K562 (cell line): ENCODE measurements at regions not wholly inside any gene's neighbourhood (a gene's known extent, or its start where the extent isn't known, plus 50 kb on each side); places are given as distances from the start of the nearest gene placed in this dataset.

Experiments
- ATAC-seq: fragments of 200-7000 bp; cut with Tn5 transposase; 3 replicates; pipeline ENCODE4 v1.9.1; 2020; ENCODE audit warnings: moderate library complexity
- BruUV-seq: library from RNA; stranded (reverse); fragments of 400-500 nt; replicated peaks from 2 replicates; lab custom pipeline; 2021; lab: Mats Ljungman, UMichigan
- CTCF ChIA-PET: fragments of 300-600 bp; formaldehyde crosslinking; extraction: SDS; loops from one replicate; lab custom pipeline; 2021; ENCODE audit warnings: low intra/inter-chr PET ratio; lab: Yijun Ruan, JAX
- POLR2A ChIA-PET: fragments of 300-600, 350-650 bp; sonication (Branson Sonifier 250); formaldehyde crosslinking; extraction: SDS; loops from one replicate; lab custom pipeline; 2021; ENCODE audit warnings: antibody characterized with exemption, inconsistent platforms; lab: Yijun Ruan, JAX
- DNase-seq, 4 experiments: peaks; one replicate each; pipeline versions ENCODE4 v3.0.0 to v3.0.0-alpha.2; 2011 to 2018; ENCODE audit warnings: low spot score in 3 of 4, mixed read lengths in 3 of 4; ENCODE audit errors: extremely low read depth in 1 of 4
- FAIRE-seq: peaks from 2 replicates; lab custom pipeline; 2011; peaks lifted over from hg19 to GRCh38; lab: Jason Lieb, UNC
- H2AFZ ChIP-seq: 2 replicates; pipeline ENCODE4 v1.6.0; 2011; ENCODE audit warnings: low read depth, low read length, control low read depth, inconsistent platforms
- H3K27ac ChIP-seq: fragments of 200-600 bp; 3 replicates; pipeline ENCODE4 v1.8.0; 2011; ENCODE audit warnings: low read depth, mild to moderate bottlenecking, control low read depth, inconsistent platforms, low read length, moderate library complexity, mixed read lengths; ENCODE audit errors: extremely low read depth
- H3K27me3 ChIP-seq, 2 experiments: fragments of 300-600 bp in 1 of 2; 2 replicates in 1 of 2; 3 replicates in 1 of 2; pipeline versions ENCODE4 v1.6.0 to v1.8.0; 2011; ENCODE audit warnings: inconsistent platforms in 2 of 2, low read length in 2 of 2, mild to moderate bottlenecking in 1 of 2, mixed read lengths in 1 of 2, moderate library complexity in 1 of 2; ENCODE audit not compliant: control insufficient read depth in 2 of 2, insufficient read depth in 2 of 2
- H3K36me3 ChIP-seq: fragments of 300-600 bp; 3 replicates; pipeline ENCODE4 v1.8.0; 2011; ENCODE audit warnings: mild to moderate bottlenecking, low read length, inconsistent platforms; ENCODE audit not compliant: control insufficient read depth, insufficient read depth
- H3K4me1 ChIP-seq, 2 experiments: fragments of 200-600 bp in 1 of 2; replicated peaks in 1 of 2; 2 replicates in 1 of 2; 3 replicates in 1 of 2; pipeline versions ENCODE4 v1.5.1 to v1.8.0; 2011; ENCODE audit warnings: inconsistent platforms in 2 of 2, low read length in 2 of 2, mild to moderate bottlenecking in 1 of 2, mixed read lengths in 1 of 2, moderate library complexity in 1 of 2; ENCODE audit not compliant: control insufficient read depth in 2 of 2, insufficient read depth in 2 of 2
- H3K4me2 ChIP-seq: 2 replicates; pipeline ENCODE4 v1.6.1; 2011; ENCODE audit warnings: low read length, control low read depth, inconsistent platforms, mixed read lengths; ENCODE audit not compliant: insufficient read depth
- H3K4me3 ChIP-seq: fragments of 200-600 bp; sonication (generic), shearing (Covaris generic); 2 replicates; pipeline ENCODE4 v1.5.1; 2016; ENCODE audit warnings: control low read depth, inconsistent platforms
- H3K79me2 ChIP-seq: fragments of 200-600 bp; 3 replicates; pipeline ENCODE4 v1.8.0; 2011; ENCODE audit warnings: low read length, inconsistent platforms; ENCODE audit not compliant: control insufficient read depth, insufficient read depth
- H3K9ac ChIP-seq, 2 experiments: 2 replicates each; pipeline versions ENCODE4 v1.6.0 to v1.6.1; 2011; ENCODE audit warnings: low read depth in 2 of 2, low read length in 2 of 2, control low read depth in 1 of 2, inconsistent platforms in 1 of 2, mild to moderate bottlenecking in 1 of 2, mixed read lengths in 1 of 2; ENCODE audit not compliant: insufficient read depth in 1 of 2
- H3K9me1 ChIP-seq: one replicate; pipeline ENCODE4 v1.6.0; 2011; ENCODE audit warnings: inconsistent platforms, mild to moderate bottlenecking, low read length, moderate library complexity; ENCODE audit not compliant: control insufficient read depth, insufficient read depth
- H3K9me3 ChIP-seq: replicated peaks from 2 replicates; pipeline ENCODE4 v1.5.1; 2011; ENCODE audit warnings: low read depth, low read length, inconsistent platforms; ENCODE audit not compliant: control insufficient read depth, insufficient read depth
- H4K20me1 ChIP-seq: replicated peaks from 2 replicates; pipeline ENCODE4 v1.6.1; 2011; ENCODE audit warnings: low read length, inconsistent platforms, mixed read lengths; ENCODE audit not compliant: control insufficient read depth, insufficient read depth
- ARID2 ChIP-seq: fragments of 450-650 bp; IDR thresholded peaks from 2 replicates; pipeline ENCODE4 v1.6.1; 2017; ENCODE audit warnings: antibody characterized with exemption, mild to moderate bottlenecking
- E2F3 ChIP-seq: fragments of 250-450 bp; sonication (Bioruptor Pico); IDR thresholded peaks from 2 replicates; pipeline ENCODE4 v1.4.0; 2020; ENCODE audit warnings: mild to moderate bottlenecking
- EP300 ChIP-seq: IDR thresholded peaks from 2 replicates; pipeline ENCODE4 v1.6.1; 2012; ENCODE audit warnings: low read length, improper control_type of control experiment
- MAFG ChIP-seq: fragments of 450-650 bp; conservative IDR thresholded peaks from 2 replicates; pipeline ENCODE4 v1.6.1; 2016; ENCODE audit warnings: missing genetic modification characterization, missing compliant biosample characterization
- PTRF ChIP-seq: fragments of 450-650 bp; IDR thresholded peaks from 2 replicates; pipeline ENCODE4 v1.6.1; 2016; ENCODE audit warnings: mild to moderate bottlenecking, missing genetic modification characterization, missing compliant biosample characterization
- TAF15 ChIP-seq: fragments of 200-400 bp; formaldehyde crosslinking; IDR thresholded peaks from 2 replicates; pipeline ENCODE4 v1.6.1; 2017; ENCODE audit warnings: mild to moderate bottlenecking, low read depth, low read length, moderate library complexity
- TRIM28 ChIP-seq: fragments of 450-650 bp; IDR thresholded peaks from 2 replicates; pipeline ENCODE4 v1.6.1; 2017
- ZNF24 ChIP-seq: fragments of 450-650 bp; IDR thresholded peaks from 2 replicates; pipeline ENCODE4 v1.6.1; 2016
- WGBS: fragments of 100-300 bp; shearing (Covaris generic); methylation state at CpG from one replicate; pipeline ENCODE4 v1.1.6; 2016; ENCODE audit warnings: low coverage, mixed read lengths; ENCODE audit not compliant: insufficient coverage; ENCODE audit errors: missing lambda C conversion rate; 5-methylcytosine and 5-hydroxymethylcytosine counted together
- in situ Hi-C: fragments of 300-500 bp; cut with MboI; formaldehyde crosslinking; loops from 4 replicates; pipeline ENCODE4 v1.15.0; 2018; ENCODE audit warnings: inconsistent platforms, mixed read lengths
- intact Hi-C: fragments of 100-400 bp; cut with micrococcal nuclease; formaldehyde crosslinking; loops from 2 replicates; pipeline ENCODE4 v1.14.2; 2022

DNA sequence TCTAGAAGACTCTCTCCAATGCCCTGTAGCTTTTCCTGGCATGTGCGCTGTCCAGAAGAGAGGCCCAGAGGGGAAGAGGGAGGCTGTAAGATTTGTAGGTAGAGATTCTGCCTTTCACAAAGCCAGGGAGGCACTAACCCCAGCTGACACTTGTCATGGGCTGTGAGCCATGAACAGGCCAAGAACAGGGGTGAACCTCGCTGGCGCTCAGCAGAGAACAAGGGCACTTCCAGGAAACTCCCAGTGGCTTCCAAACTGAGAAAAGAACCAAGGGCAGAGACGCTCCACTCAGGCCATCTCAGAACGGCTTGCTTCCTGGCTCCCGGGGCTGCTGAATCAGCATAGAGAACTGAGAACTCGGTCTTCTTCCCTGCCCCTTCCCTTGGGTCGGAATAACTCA lies 257.8 kb upstream of the ZNF32 start:
- intact Hi-C loops (no loop called here), in situ Hi-C loops (no loop called here)
- BruUV-seq, result no TSS peak
- POLR2A ChIA-PET, result no interaction called here
- DNase-seq (no peak), FAIRE-seq (no peak), ATAC-seq (no peak)
- 3% methylated on average over 8 of the region's 8 CpGs for WGBS
- H3K79me2 ChIP-seq, result no peaks in the 10 kb centered on the region
- CTCF ChIA-PET, result no interaction called here
- TF ChIP-seq ARID2, result no peak
- no peak for TF ChIP-seq TAF15
- no peak for TF ChIP-seq ZNF24
- TF ChIP-seq PTRF (tag), result no peak
- 0 out of 2 replicates have a peak, but pooled peaks have one; percentile 5 for TF ChIP-seq MAFG (tag)
- TF ChIP-seq E2F3 (CRISPR knock-in tag), result no peak
- TF ChIP-seq EP300, result no peak
- TF ChIP-seq TRIM28, result no peak
- no peak overlapping the region for H3K4me2 ChIP-seq
- peaks cover 12 to 37% of the 10 kb centered on the region in 2 experiments; a peak in 4 of 5 replicates for H3K27me3 ChIP-seq
- no peak overlapping the region for H3K27ac ChIP-seq
- H3K9ac ChIP-seq, result peak overlapping the region in 1 of 2 experiments; percentile 14; a peak in 1 of 4 replicates
- H3K4me3 ChIP-seq, result no peak overlapping the region
- H2AFZ ChIP-seq, result no peak overlapping the region
- no peaks in the 10 kb centered on the region for H3K4me1 ChIP-seq
- H3K9me3 ChIP-seq, result no peaks in the 10 kb centered on the region
- H4K20me1 ChIP-seq, result 0 out of 2 replicates have a peak, but pooled peaks cover 6% of the 10 kb centered on the region
- H3K36me3 ChIP-seq, result no peaks in the 10 kb centered on the region
- no peaks in the 10 kb centered on the region for H3K9me1 ChIP-seq
